Jurkat, Clone E6-1 (cell line): ENCODE measurements at regions not wholly inside any gene's neighbourhood (a gene's known extent, or its start where the extent isn't known, plus 50 kb on each side); places are given as distances from the start of the nearest gene placed in this dataset.
"Not testable (repeated sequence)": the region's sequence is repeated elsewhere in the genome, so short reads cannot be mapped to it uniquely, and the experiment has no call there.

Source experiments
- DNase-seq: peaks from one replicate; pipeline ENCODE4 v3.0.0-alpha.2; 2011; ENCODE audit warnings: low read depth, low spot score
- H3K4me3 ChIP-seq: 2 replicates; pipeline ENCODE4 v1.5.1; 2011; ENCODE audit warnings: mild to moderate bottlenecking, low read length, control low read depth, moderate library complexity

DNA sequence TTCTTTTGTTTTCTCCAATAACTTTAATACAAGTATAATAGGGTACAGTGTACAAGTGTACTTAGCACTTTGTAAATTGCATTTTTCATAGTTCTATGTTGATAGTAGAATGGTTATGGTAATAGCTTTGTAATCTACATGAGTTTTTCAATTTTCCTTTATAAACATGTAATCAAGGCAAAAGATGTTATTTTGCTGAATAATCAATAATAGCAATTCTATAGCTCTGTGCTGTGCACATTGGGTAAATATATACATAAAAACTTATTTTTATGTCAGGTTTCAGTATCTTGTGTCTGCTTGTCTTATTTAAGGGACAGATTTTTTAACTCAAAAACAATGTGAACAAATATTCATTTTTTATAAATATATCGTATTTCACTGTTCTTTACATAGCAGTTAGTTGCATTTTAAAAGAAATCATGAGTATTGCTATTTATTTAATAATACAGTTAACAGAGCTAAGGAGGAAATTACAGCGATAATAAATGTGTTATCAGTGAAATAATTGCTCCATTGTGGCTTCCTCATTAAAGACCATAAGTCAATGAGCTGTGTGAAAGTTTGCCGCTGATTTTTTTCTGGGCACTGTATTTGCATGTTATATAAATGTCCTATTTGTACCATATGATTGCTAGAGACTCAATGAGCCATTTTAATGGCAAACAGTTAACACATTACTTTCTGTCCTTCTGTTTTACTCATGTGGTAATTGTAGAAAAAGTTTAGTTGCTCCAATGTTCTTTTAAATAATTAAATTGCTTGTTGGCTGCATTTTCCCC lies 214.6 kb upstream of the STAC start:
- H3K4me3 ChIP-seq, result no peak overlapping the region
- no peak for DNase-seq

DNA sequence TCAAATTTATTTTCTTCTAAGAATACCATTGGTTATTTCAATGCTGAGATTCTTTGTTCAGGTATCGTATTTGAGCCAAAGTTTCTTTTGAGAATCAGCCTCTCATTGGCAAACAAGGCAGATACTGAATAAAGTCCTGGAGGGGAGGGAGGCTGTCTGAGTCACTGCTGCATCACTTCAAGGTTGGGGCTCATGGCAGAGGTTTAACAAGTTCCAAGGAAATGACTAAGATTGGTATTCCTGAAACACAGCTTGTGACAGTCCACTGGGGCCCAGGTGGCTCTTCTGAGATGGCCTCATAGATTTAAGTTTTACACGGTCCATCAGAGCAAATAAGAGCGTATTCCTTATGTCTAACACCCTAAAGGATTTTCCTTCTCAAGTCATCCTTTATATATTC lies 213.8 kb upstream of the STAC start:
- no peak overlapping the region for H3K4me3 ChIP-seq

GRCh38 chr3:36172699-36173098 lies 207.6 kb upstream of the STAC start:
- H3K4me3 ChIP-seq, result no peak overlapping the region
- DNase-seq, result no peak

More for the DNA sequence above, 213.8 kb upstream of the STAC start:
- no peak for DNase-seq

DNA sequence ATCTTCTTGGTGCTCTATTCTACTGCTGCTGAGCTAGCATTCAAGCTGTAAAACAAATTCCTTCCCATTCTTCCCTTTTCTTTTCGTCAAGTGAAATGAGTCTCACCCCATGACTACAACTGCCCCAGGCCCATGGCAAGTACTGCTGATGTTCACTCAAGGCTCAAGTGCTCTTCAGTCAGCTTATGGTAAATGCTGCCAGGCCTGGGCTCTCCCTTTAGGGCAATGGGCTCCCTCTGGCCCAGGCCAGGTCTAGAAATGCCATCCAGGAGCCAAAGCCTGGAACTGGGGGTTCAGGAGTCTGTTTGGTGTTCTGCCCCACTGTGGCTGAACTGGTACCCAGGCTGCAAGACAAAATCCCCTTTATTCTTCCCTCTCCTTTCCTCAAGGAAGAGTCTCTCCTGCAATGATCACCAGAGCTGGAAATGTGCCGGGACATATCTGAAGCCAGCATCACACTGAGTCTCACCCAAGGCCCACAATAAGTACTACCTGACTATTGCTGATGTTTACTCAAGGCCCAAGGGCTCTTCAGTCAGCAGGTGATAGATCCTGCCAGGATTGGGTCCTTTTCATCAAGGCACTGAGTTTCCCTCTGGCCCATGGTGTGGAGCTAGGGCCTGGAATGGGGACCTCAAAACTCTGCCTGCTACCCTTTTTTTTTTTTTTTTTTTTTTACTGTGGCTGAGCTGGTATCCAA lies 205.0 kb upstream of the STAC start:
- DNase-seq, result no peak
- no peak overlapping the region for H3K4me3 ChIP-seq

DNA sequence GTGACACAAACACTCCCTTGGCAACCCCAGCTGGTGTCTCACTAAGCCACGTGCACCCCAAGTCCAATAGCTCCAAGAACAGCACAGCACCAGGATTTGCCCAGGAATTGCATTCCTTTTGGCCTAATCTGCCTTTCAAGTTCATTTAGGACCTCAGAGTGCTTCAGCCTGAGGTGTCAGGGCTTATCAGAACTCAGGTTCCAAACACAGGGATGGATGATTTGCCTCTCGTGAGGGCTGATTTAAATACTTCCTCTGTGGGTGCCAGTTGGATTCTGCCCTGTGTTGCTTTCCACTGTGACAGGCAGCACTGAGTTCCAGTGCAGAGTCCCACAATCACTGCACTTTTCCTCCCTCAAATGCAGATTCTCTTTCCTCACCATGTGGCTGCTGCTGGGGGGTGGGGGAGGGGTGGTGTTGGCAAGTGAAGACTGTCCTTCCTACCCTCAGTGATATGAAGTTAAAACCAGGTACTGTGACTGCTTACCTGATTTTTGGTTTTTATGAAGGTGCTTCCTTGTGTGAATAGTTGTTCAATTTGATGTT lies 204.3 kb upstream of the STAC start:
- DNase-seq, result no peak
- H3K4me3 ChIP-seq, result no peak overlapping the region

DNA sequence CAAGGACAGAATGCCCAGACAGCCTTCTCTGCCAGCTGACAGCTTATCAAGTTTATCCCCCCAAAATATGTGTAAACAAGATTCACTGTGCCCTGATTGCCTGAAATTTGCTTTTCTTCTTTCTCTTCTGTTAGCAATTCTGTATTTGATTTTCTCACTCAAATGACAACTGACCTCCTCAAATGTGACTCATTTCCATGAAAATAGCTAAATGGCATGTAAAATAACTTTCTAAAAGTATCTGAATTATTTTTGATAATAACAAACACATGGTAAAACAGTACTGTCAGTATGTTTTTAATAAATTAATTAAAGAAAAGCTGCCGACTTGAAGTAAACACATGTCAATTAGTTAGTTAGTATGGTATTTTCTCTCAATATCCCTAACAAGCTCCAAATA lies 202.3 kb upstream of the STAC start:
- DNase-seq, result no peak
- no peak overlapping the region for H3K4me3 ChIP-seq

- H3K4me3 ChIP-seq, result no peak overlapping the region
- no peak for DNase-seq
These were observed 198.3 kb upstream of the STAC start for GRCh38 chr3:36182024-36182423.

DNA sequence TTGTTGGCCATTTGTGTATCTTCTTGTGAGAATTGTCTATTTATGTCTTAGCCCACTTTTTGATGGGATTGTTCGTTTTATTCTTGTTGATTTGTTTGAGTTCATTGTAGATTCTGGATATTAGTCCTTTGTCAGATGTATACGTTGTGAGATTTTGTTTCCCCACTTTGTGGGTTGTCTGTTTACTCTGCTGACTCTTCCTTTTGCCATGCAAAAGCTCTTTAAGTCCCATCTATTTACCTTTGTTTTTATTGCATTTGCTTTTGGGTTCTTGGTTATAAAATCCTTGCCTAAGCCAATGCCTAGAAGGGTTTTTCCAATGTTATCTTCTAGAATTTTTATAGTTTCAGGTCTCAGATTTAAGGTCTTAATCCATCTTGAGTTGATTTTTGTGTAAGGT lies 193.1 kb upstream of the STAC start:
- H3K4me3 ChIP-seq, DNase-seq: not testable (repeated sequence)

DNA sequence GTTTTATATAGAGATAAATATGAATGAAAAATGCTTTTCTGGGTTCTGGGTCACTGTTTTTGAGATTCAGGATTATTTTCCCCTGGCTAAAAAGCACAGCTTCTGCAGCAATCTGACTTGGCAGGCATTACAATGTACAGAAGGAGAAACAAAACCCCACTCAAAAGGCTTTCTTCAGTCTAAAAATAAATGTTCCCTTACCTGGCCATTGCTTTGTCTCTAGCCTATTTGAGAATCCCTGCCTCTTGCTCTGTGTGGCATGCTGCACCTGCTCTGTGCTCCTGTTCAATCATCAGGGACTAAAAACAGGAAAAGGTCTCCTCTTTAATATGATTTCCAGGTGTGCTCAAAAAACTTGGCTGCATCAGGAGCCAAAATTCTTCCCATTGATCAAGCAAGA lies 187.4 kb upstream of the STAC start:
- no peak for DNase-seq
- H3K4me3 ChIP-seq, result no peak overlapping the region

DNA sequence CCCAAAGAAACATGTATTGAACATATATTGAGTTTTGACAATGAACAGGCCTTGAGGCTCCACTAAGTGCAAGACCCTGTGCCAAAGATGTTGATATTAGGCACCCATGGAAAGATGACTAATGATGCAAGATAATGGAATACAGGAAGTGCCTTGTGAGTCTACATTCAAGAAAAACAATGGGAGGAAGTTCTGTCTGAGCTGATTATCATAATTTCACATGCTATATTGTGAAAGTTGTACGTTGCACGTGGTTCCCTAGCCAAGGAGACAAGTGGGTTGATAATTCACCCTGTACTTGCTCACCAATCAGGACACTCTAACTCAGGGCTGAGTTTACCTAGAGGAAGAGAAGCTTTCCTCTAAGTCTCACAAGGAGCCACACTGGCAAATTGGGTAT lies 186.9 kb upstream of the STAC start:
- H3K4me3 ChIP-seq, result no peak overlapping the region
- no peak for DNase-seq

DNA sequence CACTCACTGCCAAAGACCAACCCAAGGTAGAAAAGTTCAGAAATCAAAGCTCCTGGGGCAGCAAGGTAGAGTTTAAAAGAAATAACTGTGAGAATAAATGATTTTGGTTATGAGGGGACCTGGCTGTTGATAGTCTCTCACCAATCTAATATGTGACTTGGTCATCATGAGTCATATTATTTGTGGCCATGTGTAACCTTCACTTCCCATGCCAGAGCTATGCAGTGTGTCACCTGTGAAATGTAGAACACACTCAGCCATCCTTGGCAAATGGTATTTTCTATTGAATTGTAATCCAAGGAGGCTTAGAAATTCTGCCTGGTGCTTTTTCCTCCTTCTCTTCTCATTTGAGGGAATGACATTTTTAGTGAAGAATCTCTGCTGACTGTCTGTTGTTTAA lies 184.2 kb upstream of the STAC start:
- H3K4me3 ChIP-seq, result no peak overlapping the region
- DNase-seq, result no peak

DNA sequence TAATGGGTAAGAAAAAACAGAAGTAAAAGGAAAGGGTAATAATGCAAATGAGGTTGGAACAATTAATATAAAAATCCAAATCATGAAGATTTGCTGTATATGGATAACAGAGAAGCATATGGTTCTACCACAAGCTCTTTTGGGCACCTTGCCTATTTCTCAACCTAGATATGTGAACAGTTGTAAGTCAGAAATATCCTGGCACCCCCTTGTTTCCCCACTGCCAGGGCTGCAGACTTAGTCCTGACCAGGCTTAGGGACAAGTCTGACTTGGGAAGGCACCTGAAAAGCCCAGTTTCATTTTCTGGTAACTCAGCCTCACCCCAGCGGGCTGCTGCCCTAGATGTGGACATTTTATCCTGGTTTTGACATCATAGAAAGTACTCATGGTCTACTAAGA lies 183.2 kb upstream of the STAC start:
- H3K4me3 ChIP-seq, result no peak overlapping the region
- DNase-seq, result no peak

GRCh38 chr3:36201546-36201945 lies 178.8 kb upstream of the STAC start:
- no peak for DNase-seq
- H3K4me3 ChIP-seq, result no peak overlapping the region

- no peak overlapping the region for H3K4me3 ChIP-seq
- no peak for DNase-seq
These were observed 173.2 kb upstream of the STAC start for GRCh38 chr3:36206956-36207580.

DNA sequence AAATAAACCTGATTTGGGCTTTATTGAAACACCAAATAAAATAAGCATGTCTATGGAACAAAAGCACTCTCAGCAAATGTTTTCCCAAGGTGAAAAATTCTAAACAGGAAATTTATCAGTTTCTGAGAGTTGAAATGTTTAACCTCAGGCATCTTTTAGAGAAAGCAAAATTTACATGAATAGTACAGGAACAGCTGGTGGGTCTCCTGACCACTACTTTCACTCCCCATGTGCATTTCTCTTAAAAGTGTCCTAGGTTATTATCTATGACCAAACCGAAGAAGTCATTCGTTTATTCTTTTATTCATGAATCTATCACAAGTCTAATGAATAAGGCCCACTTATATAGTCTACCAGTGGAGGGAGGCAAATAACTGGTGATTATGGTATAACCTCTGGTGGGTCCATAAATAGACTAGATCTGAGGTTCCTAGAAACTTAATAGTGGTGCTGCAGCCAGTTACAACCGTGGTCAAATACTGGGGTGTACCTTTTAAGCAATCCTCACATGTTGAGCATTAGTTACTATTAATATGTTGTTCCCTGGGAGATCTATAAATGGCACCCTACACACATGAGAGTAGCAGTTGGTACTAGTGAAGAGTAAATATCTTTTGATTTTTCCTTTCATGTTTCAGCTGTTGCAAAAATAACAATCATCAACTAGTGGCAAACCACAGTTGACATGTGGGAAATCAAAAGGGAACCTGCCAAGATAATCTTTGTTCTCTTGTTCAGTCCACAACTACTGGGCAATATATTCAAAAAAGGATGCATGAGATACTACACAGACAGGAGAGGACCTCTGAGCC lies 169.3 kb upstream of the STAC start:
- no peak overlapping the region for H3K4me3 ChIP-seq
- DNase-seq, result no peak

DNA sequence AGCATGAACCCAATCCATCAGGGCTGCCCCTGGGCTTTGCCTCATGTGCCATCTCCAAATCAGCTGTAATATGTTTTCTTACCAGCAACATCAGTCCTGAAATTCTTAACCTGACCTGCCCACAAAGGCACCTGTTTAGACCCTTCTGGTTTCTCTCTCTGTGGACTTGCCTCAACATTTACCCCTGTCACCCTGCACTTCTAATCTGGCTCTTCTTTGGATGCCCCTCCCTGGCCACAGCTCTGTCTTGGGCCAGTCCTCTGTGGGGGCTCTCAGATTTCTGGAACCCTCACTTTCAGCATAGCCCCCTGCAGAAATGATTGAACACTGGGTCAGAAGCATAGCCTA lies 168.7 kb upstream of the STAC start:
- no peak for DNase-seq
- no peak overlapping the region for H3K4me3 ChIP-seq

GRCh38 chr3:36212251-36212650 lies 168.1 kb upstream of the STAC start:
- DNase-seq, result no peak
- H3K4me3 ChIP-seq, result no peak overlapping the region

- H3K4me3 ChIP-seq, result no peak overlapping the region
- no peak for DNase-seq
These were observed 165.8 kb upstream of the STAC start for GRCh38 chr3:36214460-36214859.

DNA sequence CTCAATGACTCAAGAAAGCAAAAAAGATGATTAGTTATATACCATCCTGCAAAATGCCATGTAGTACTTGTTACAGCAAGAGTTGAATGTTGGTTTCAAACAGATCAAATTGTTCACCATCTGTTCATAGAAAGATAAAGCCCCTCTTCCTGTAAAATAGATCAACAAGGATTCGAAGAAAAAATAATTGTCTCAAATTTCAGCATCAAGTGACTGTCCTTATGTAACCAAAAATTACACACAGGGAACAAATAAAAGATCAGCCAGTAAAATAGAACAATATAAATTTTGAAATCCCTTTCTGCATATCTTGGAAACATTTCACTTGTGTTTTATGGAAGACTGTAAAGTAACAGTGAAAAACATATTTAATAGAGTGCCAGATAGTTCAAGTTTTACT lies 165.1 kb upstream of the STAC start:
- no peak for DNase-seq
- no peak overlapping the region for H3K4me3 ChIP-seq

- DNase-seq, result no peak
These were observed 160.9 kb upstream of the STAC start for GRCh38 chr3:36219398-36219797.

More at GRCh38 chr3:36219398-36219797, 160.9 kb upstream of the STAC start:
- no peak overlapping the region for H3K4me3 ChIP-seq
